Neural cell (in vitro differentiated cells): ENCODE measurements at regions not wholly inside any gene's neighbourhood (a gene's known extent, or its start where the extent isn't known, plus 50 kb on each side); places are given as distances from the start of the nearest gene placed in this dataset.

Experiments
- H2AFZ ChIP-seq: fragments of 200-600, 300-800 bp; sonication (generic), shearing (Covaris generic); 2 replicates; pipeline ENCODE4 v1.6.0; 2014; ENCODE audit warnings: low read depth, mild to moderate bottlenecking, antibody characterized with exemption, low read length, moderate library complexity
- H3F3A ChIP-seq: fragments of 200-600 bp; shearing (Covaris generic); 2 replicates; pipeline ENCODE4 v1.6.1; 2016; ENCODE audit warnings: mild to moderate bottlenecking, moderate library complexity, mixed read lengths, antibody characterized with exemption, low read length; ENCODE audit not compliant: insufficient read depth, poor library complexity, severe bottlenecking
- H3K27ac ChIP-seq: fragments of 200-600, 300-800 bp; sonication (generic), shearing (Covaris generic); 2 replicates; pipeline ENCODE4 v1.5.1; 2014; ENCODE audit warnings: mild to moderate bottlenecking, low read length, moderate library complexity
- H3K27me3 ChIP-seq: fragments of 300-800, 200-600 bp; sonication (generic), shearing (Covaris generic); 2 replicates; pipeline ENCODE4 v1.6.0; 2014; ENCODE audit warnings: mild to moderate bottlenecking, low read depth, low read length, moderate library complexity; ENCODE audit not compliant: insufficient read depth
- H3K36me3 ChIP-seq: fragments of 300-800, 200-600 bp; sonication (generic), shearing (Covaris generic); 2 replicates; pipeline ENCODE4 v1.5.1; 2014; ENCODE audit warnings: mild to moderate bottlenecking, antibody characterized with exemption, low read length, moderate library complexity; ENCODE audit not compliant: insufficient read depth
- H3K4me2 ChIP-seq: fragments of 300-800, 200-600 bp; sonication (generic), shearing (Covaris generic); 2 replicates; pipeline ENCODE4 v1.6.0; 2014; ENCODE audit warnings: mild to moderate bottlenecking, low read length
- H3K4me3 ChIP-seq: fragments of 300-800, 200-600 bp; sonication (generic), shearing (Covaris generic); 2 replicates; pipeline ENCODE4 v1.5.1; 2014; ENCODE audit warnings: mild to moderate bottlenecking, low read length, moderate library complexity
- H3K79me2 ChIP-seq: fragments of 200-600 bp; shearing (Covaris generic); replicated peaks from 2 replicates; pipeline ENCODE4 v1.6.0; 2014; ENCODE audit warnings: mild to moderate bottlenecking, low read length, moderate library complexity; ENCODE audit not compliant: insufficient read depth
- H3K9ac ChIP-seq: fragments of 300-800, 200-600 bp; sonication (generic), shearing (Covaris generic); 2 replicates; pipeline ENCODE4 v1.6.1; 2016; ENCODE audit warnings: mild to moderate bottlenecking, low read length, mixed read lengths
- H3K9me2 ChIP-seq: fragments of 200-600 bp; shearing (Covaris generic); 2 replicates; pipeline ENCODE4 v1.6.1; 2016; ENCODE audit warnings: mild to moderate bottlenecking, low read length, mixed read lengths; ENCODE audit not compliant: insufficient read depth
- H3K9me3 ChIP-seq: fragments of 200-600, 300-800 bp; sonication (generic), shearing (Covaris generic); 2 replicates; pipeline ENCODE4 v1.6.1; 2016; ENCODE audit warnings: mild to moderate bottlenecking, mixed run types, low read length, moderate library complexity, mixed read lengths
- H4K20me1 ChIP-seq: fragments of 200-600 bp; shearing (Covaris generic); 2 replicates; pipeline ENCODE4 v1.6.1; 2016; ENCODE audit warnings: mild to moderate bottlenecking, mixed run types; ENCODE audit not compliant: insufficient read depth
- EP300 ChIP-seq: fragments of 450-650 bp; conservative IDR thresholded peaks from 2 replicates; pipeline ENCODE4 v1.6.1; 2014; ENCODE audit warnings: antibody characterized with exemption, mild to moderate bottlenecking, moderate library complexity; ENCODE audit not compliant: poor library complexity, severe bottlenecking
- EZH2 ChIP-seq: fragments of 200-600, 300-800 bp; shearing (Covaris generic), sonication (generic); IDR thresholded peaks from 2 replicates; pipeline ENCODE4 v1.6.1; 2014; ENCODE audit warnings: antibody characterized with exemption, low read length, borderline replicate concordance, mild to moderate bottlenecking; ENCODE audit not compliant: insufficient read depth, poor library complexity, severe bottlenecking
- MXI1 ChIP-seq: fragments of 450-650 bp; conservative IDR thresholded peaks from 2 replicates; pipeline ENCODE4 v1.6.1; 2014; ENCODE audit warnings: antibody characterized with exemption, mild to moderate bottlenecking; ENCODE audit not compliant: poor library complexity, severe bottlenecking
- POLR2AphosphoS5 ChIP-seq: IDR thresholded peaks from 2 replicates; pipeline ENCODE4 v1.6.1; 2012
- RAD21 ChIP-seq: fragments of 450-650 bp; conservative IDR thresholded peaks from 2 replicates; pipeline ENCODE4 v1.6.1; 2014; ENCODE audit warnings: antibody characterized with exemption, mild to moderate bottlenecking, moderate library complexity
- SMC3 ChIP-seq: fragments of 450-650 bp; conservative IDR thresholded peaks from 2 replicates; pipeline ENCODE4 v1.6.1; 2014; ENCODE audit warnings: antibody characterized with exemption, mild to moderate bottlenecking, moderate library complexity; ENCODE audit not compliant: poor library complexity
- TAF1 ChIP-seq: IDR thresholded peaks from 2 replicates; pipeline ENCODE4 v1.6.1; 2012; ENCODE audit warnings: low read depth
- TF ChIP-seq, protein P1 (sequence below): IDR thresholded peaks from 2 replicates; pipeline ENCODE4 v1.6.1; 2012; ENCODE audit warnings: borderline replicate concordance
- TF ChIP-seq, protein P2 (sequence below): fragments of 450-650 bp; IDR thresholded peaks from 2 replicates; pipeline ENCODE4 v1.5.1; 2014; ENCODE audit warnings: antibody characterized with exemption, mild to moderate bottlenecking, moderate library complexity; ENCODE audit not compliant: poor library complexity, severe bottlenecking

DNA sequence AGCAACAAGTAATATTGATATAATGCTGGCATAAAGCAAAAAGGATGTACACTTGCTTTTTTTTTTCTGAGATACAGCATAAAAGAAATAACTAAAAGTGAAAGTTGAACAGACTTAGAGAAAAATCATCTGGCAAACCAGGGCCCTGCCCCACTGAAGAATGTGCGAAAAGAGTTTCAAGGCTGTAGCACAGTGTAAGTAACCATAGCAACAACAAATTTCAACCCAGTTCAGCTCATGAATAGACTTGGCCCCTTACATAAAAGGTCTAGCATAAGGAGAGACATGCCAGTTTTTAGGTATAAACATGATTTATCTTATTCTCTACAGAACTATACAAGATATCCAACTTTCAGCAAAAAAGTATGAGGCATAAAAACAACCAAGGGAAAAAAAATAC is 113.7 kb upstream of the GYPC start:
- Histone ChIP-seq H2AFZ (no peak overlapping the region), H3K79me2 (no peaks in the 10 kb centered on the region), H3K9me2 (no peaks in the 10 kb centered on the region), H3K27me3 (no peaks in the 10 kb centered on the region), H3K9me3 (no peaks in the 10 kb centered on the region), H3K4me2 (no peak overlapping the region), H3K9ac (no peak overlapping the region), H3F3A (no peaks in the 10 kb centered on the region), H3K4me3 (no peak overlapping the region), H4K20me1 (no peaks in the 10 kb centered on the region), H3K27ac (no peak overlapping the region), H3K36me3 (no peaks in the 10 kb centered on the region)
- TF ChIP-seq MXI1 (no peak), POLR2AphosphoS5 (no peak), RAD21 (no peak)
- TF ChIP-seq, protein P1, sequence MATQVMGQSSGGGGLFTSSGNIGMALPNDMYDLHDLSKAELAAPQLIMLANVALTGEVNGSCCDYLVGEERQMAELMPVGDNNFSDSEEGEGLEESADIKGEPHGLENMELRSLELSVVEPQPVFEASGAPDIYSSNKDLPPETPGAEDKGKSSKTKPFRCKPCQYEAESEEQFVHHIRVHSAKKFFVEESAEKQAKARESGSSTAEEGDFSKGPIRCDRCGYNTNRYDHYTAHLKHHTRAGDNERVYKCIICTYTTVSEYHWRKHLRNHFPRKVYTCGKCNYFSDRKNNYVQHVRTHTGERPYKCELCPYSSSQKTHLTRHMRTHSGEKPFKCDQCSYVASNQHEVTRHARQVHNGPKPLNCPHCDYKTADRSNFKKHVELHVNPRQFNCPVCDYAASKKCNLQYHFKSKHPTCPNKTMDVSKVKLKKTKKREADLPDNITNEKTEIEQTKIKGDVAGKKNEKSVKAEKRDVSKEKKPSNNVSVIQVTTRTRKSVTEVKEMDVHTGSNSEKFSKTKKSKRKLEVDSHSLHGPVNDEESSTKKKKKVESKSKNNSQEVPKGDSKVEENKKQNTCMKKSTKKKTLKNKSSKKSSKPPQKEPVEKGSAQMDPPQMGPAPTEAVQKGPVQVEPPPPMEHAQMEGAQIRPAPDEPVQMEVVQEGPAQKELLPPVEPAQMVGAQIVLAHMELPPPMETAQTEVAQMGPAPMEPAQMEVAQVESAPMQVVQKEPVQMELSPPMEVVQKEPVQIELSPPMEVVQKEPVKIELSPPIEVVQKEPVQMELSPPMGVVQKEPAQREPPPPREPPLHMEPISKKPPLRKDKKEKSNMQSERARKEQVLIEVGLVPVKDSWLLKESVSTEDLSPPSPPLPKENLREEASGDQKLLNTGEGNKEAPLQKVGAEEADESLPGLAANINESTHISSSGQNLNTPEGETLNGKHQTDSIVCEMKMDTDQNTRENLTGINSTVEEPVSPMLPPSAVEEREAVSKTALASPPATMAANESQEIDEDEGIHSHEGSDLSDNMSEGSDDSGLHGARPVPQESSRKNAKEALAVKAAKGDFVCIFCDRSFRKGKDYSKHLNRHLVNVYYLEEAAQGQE = no peak

DNA sequence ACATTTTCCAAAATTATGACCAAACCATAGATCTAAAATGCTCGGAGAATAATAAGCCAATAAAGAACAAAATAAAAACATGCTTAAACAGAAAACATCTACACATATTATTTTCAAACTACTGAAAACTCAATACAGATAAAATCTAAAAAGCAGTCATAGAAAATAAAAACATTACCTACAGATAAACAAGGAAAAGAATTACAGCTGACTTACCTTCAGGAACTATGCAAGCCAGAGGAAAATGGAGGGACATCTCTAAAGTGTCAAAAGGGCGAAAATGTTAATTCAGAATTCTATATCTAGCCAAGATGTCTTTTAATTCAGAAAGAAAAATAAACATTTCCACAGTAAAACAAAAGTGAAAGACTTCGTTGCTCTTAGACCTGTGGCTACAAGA is 112.9 kb upstream of the GYPC start:
- H3K9ac ChIP-seq = no peak overlapping the region
- no peaks in the 10 kb centered on the region for H4K20me1 ChIP-seq
- no peak overlapping the region for H3K4me2 ChIP-seq
- H3K9me2 ChIP-seq = no peaks in the 10 kb centered on the region
- H2AFZ ChIP-seq = no peak overlapping the region
- no peak overlapping the region for H3K27ac ChIP-seq
- H3K79me2 ChIP-seq = no peaks in the 10 kb centered on the region
- TF ChIP-seq, protein P1 = no peak
- no peak for TF ChIP-seq MXI1
- no peak for TF ChIP-seq EP300
- no peak for TF ChIP-seq RAD21
- TF ChIP-seq, protein P2, sequence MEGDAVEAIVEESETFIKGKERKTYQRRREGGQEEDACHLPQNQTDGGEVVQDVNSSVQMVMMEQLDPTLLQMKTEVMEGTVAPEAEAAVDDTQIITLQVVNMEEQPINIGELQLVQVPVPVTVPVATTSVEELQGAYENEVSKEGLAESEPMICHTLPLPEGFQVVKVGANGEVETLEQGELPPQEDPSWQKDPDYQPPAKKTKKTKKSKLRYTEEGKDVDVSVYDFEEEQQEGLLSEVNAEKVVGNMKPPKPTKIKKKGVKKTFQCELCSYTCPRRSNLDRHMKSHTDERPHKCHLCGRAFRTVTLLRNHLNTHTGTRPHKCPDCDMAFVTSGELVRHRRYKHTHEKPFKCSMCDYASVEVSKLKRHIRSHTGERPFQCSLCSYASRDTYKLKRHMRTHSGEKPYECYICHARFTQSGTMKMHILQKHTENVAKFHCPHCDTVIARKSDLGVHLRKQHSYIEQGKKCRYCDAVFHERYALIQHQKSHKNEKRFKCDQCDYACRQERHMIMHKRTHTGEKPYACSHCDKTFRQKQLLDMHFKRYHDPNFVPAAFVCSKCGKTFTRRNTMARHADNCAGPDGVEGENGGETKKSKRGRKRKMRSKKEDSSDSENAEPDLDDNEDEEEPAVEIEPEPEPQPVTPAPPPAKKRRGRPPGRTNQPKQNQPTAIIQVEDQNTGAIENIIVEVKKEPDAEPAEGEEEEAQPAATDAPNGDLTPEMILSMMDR = no peak
- no peak for TF ChIP-seq SMC3
- TF ChIP-seq EZH2 = no peak
- TF ChIP-seq POLR2AphosphoS5 = no peak
- no peak for TF ChIP-seq TAF1
- H3F3A ChIP-seq = no peaks in the 10 kb centered on the region
- H3K4me3 ChIP-seq = no peak overlapping the region
- H3K9me3 ChIP-seq = no peaks in the 10 kb centered on the region
- no peaks in the 10 kb centered on the region for H3K36me3 ChIP-seq
- no peaks in the 10 kb centered on the region for H3K27me3 ChIP-seq
